Dedifferentiated amniotic fluid mesenchymal stem cell (primary cell): ENCODE measurements at regions not wholly inside any gene's neighbourhood (a gene's known extent, or its start where the extent isn't known, plus 50 kb on each side); places are given as distances from the start of the nearest gene placed in this dataset.
"Not testable (repeated sequence)": the region's sequence is repeated elsewhere in the genome, so short reads cannot be mapped to it uniquely, and the experiment has no call there.

Experiments
- DNase-seq: peaks from one replicate; pipeline ENCODE4 v3.0.0-alpha.2; 2016; ENCODE audit errors: extremely low spot score

- no peak for DNase-seq
These were observed 174.8 kb downstream of the UTP18 start for GRCh38 chr17:51435171-51435552.

GRCh38 chr17:51435641-51436091 is 175.3 kb downstream of the UTP18 start:
- DNase-seq = no peak

GRCh38 chr17:51439395-51440229 is 179.3 kb downstream of the UTP18 start:
- DNase-seq = no peak

GRCh38 chr17:51441431-51441830 is 181.1 kb downstream of the UTP18 start:
- no peak for DNase-seq

- no peak for DNase-seq
These were observed 181.9 kb downstream of the UTP18 start for GRCh38 chr17:51442088-51442865.

GRCh38 chr17:51443646-51444045 is 183.3 kb downstream of the UTP18 start:
- DNase-seq = no peak

- no peak for DNase-seq
These were observed 185.6 kb downstream of the UTP18 start for GRCh38 chr17:51445946-51446345.

GRCh38 chr17:51454456-51454978 is 194.2 kb downstream of the UTP18 start:
- DNase-seq = no peak

- DNase-seq = no peak
These were observed 194.9 kb downstream of the UTP18 start for GRCh38 chr17:51455211-51455610.

GRCh38 chr17:51455931-51456330 is 195.6 kb downstream of the UTP18 start:
- no peak for DNase-seq

- no peak for DNase-seq
These were observed 196.6 kb downstream of the UTP18 start for GRCh38 chr17:51456942-51457341.

GRCh38 chr17:51461578-51462004 is 201.2 kb downstream of the UTP18 start:
- DNase-seq = no peak

- no peak for DNase-seq
These were observed 203.0 kb downstream of the UTP18 start for GRCh38 chr17:51463353-51463752.

- DNase-seq = no peak
These were observed 207.0 kb downstream of the UTP18 start for GRCh38 chr17:51467336-51467735.

- no peak for DNase-seq
These were observed 212.4 kb downstream of the UTP18 start for GRCh38 chr17:51472670-51473205.

GRCh38 chr17:51474764-51475163 is 214.4 kb downstream of the UTP18 start:
- DNase-seq = no peak

GRCh38 chr17:51475730-51476129 is 215.4 kb downstream of the UTP18 start:
- DNase-seq = no peak

GRCh38 chr17:51479303-51479702 is 219.0 kb downstream of the UTP18 start:
- no peak for DNase-seq

- DNase-seq = no peak
These were observed 221.0 kb downstream of the UTP18 start for GRCh38 chr17:51481370-51481769.

- DNase-seq = not testable (repeated sequence)
These were observed 221.9 kb downstream of the UTP18 start for GRCh38 chr17:51482248-51482647.

GRCh38 chr17:51486091-51486490 is 225.7 kb downstream of the UTP18 start:
- no peak for DNase-seq

- no peak for DNase-seq
These were observed 226.7 kb downstream of the UTP18 start for GRCh38 chr17:51486885-51487520.
